ENCODE measurements at regions not wholly inside any gene's neighbourhood (a gene's known extent, or its start where the extent isn't known, plus 50 kb on each side); places are given as distances from the start of the nearest gene placed in this dataset.
"Not testable (repeated sequence)": the region's sequence is repeated elsewhere in the genome, so short reads cannot be mapped to it uniquely, and the experiment has no call there.

- not testable (repeated sequence) for TF ChIP-seq POLR2A, CTCF (IDR thresholded peaks at IDR 0.05)
Observed at GRCh38 chr11:16574889-16575288, 163.6 kb upstream of the C11orf58 start.

Measured in tibial nerve (tissue), 3 donors.